Suprapubic skin (tissue), 3 donors: ENCODE measurements at regions not wholly inside any gene's neighbourhood (a gene's known extent, or its start where the extent isn't known, plus 50 kb on each side); places are given as distances from the start of the nearest gene placed in this dataset.

Experiments used
- CTCF ChIP-seq, 2 donors: fragments of 200-600 bp in 1 of 2; fragments of 450-650 bp in 1 of 2; sonication (generic) in 1 of 2; IDR thresholded peaks; one replicate each; pipeline ENCODE4 v1.5.1; 2016 to 2019; ENCODE audit warnings: antibody characterized with exemption in 2 of 2, mild to moderate bottlenecking in 1 of 2, moderate library complexity in 1 of 2
- POLR2A ChIP-seq, 2 donors: fragments of 450-650 bp; IDR thresholded peaks; one replicate each; pipeline ENCODE4 v1.6.1; 2017; ENCODE audit warnings: antibody characterized with exemption in 2 of 2, mild to moderate bottlenecking in 2 of 2, moderate library complexity in 2 of 2

DNA sequence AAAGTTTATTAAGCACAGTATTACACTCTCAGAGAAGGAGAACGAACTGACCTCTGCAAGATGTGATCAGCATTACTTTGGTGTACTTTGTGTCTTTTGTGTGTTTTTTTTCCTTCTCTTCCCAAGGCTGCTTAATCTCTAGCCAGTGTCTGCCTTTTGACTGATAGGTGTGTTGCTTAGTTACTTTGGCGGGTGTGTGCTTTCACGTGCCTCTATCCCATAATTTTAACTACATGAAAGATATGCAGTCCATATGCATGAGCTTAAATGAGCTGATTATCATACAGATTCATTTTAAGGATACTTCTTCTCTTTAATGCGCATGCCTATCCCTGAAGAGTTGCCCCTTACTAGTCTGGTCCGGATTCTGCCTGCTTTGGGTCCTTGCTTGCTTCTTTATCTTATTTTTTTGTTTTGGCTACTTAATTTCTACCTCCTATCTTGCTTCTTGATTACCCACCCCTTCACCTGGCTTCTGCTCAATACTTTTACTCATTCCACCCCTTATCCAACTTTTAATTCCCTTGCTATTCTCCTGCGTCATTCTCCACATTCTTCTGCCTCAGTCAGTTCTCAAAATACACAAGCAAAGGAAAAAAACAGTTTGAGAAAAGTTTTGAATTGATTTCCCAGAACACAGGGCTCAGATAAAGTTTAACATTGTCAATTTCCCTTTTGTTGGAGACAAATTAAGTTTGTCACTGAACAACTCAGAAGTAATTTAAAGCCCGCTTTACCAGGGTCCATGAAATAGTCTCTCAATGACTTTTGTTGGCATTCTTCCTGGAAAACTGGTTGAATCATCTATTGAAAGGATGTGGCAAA, 182.0 kb downstream of the TENT5D start:
- no peak for TF ChIP-seq CTCF (IDR thresholded peaks at IDR 0.05)
- no peak for TF ChIP-seq POLR2A (IDR thresholded peaks at IDR 0.05)
